Cardiac muscle cell (in vitro differentiated cells and primary cell): ENCODE measurements at regions not wholly inside any gene's neighbourhood (a gene's known extent, or its start where the extent isn't known, plus 50 kb on each side); places are given as distances from the start of the nearest gene placed in this dataset.
"Not testable (repeated sequence)": the region's sequence is repeated elsewhere in the genome, so short reads cannot be mapped to it uniquely, and the experiment has no call there.

ENCODE experiments used
- DNase-seq, 2 donors: peaks; one replicate each; pipeline versions ENCODE4 v3.0.0 to v3.0.0-alpha.2; 2010 to 2017; ENCODE audit warnings: low read depth in 1 of 2, low spot score in 1 of 2
- H3K27ac ChIP-seq: fragments of 200-600 bp; sonication (generic); 2 replicates; pipeline ENCODE4 v1.5.1; 2016
- H3K27me3 ChIP-seq: fragments of 200-600 bp; sonication (generic); 2 replicates; pipeline ENCODE4 v1.6.0; 2016; ENCODE audit warnings: control low read depth
- H3K36me3 ChIP-seq: fragments of 200-600 bp; sonication (generic); 2 replicates; pipeline ENCODE4 v1.5.1; 2016; ENCODE audit warnings: control low read depth
- H3K4me1 ChIP-seq: fragments of 200-600 bp; sonication (generic); 2 replicates; pipeline ENCODE4 v1.8.1; 2017; ENCODE audit warnings: low read depth, mild to moderate bottlenecking, mixed run types
- H3K4me3 ChIP-seq: fragments of 200-600 bp; sonication (generic); 2 replicates; pipeline ENCODE4 v1.5.1; 2016; ENCODE audit warnings: mild to moderate bottlenecking
- H3K9me3 ChIP-seq: fragments of 200-600 bp; sonication (generic); 2 replicates; pipeline ENCODE4 v1.5.1; 2017; ENCODE audit warnings: low read depth, mild to moderate bottlenecking, control low read depth
- CTCF ChIP-seq: IDR thresholded peaks from 2 replicates; pipeline ENCODE4 v1.5.1; 2012; ENCODE audit warnings: low read depth, mild to moderate bottlenecking, low read length

GRCh38 chr7:29637374-29637773 is 73.7 kb downstream of the PRR15 start:
- Histone ChIP-seq H3K36me3 (no peaks in the 10 kb centered on the region), H3K4me3 (no peak overlapping the region), H3K9me3 (no peaks in the 10 kb centered on the region), H3K4me1 (peaks cover 9% of the 10 kb centered on the region), H3K27me3 (no peaks in the 10 kb centered on the region), H3K27ac (no peak overlapping the region)
- DNase-seq, result no peak
- TF ChIP-seq CTCF, result no peak

GRCh38 chr7:29638841-29639240 is 75.2 kb downstream of the PRR15 start:
- H3K4me1 ChIP-seq, H3K9me3 ChIP-seq, H3K36me3 ChIP-seq, H3K4me3 ChIP-seq, H3K27ac ChIP-seq, DNase-seq, H3K27me3 ChIP-seq: not testable (repeated sequence)

GRCh38 chr7:29639386-29639785 is 75.8 kb downstream of the PRR15 start:
- no peak for TF ChIP-seq CTCF
- Histone ChIP-seq H3K9me3 (no peaks in the 10 kb centered on the region), H3K27me3 (no peaks in the 10 kb centered on the region), H3K4me3 (no peak overlapping the region), H3K4me1 (peaks cover 9% of the 10 kb centered on the region), H3K27ac (no peak overlapping the region), H3K36me3 (no peaks in the 10 kb centered on the region)
- no peak for DNase-seq

GRCh38 chr7:29639886-29640595 is 76.4 kb downstream of the PRR15 start:
- peaks cover 9% of the 10 kb centered on the region for H3K4me1 ChIP-seq
- no peaks in the 10 kb centered on the region for H3K27me3 ChIP-seq
- peak overlapping the region; percentile 3 for H3K27ac ChIP-seq
- no peak for DNase-seq
- no peaks in the 10 kb centered on the region for H3K9me3 ChIP-seq
- TF ChIP-seq CTCF, result no peak
- H3K4me3 ChIP-seq, result no peak overlapping the region
- H3K36me3 ChIP-seq, result no peaks in the 10 kb centered on the region

- Histone ChIP-seq H3K27me3 (no peaks in the 10 kb centered on the region), H3K9me3 (no peaks in the 10 kb centered on the region), H3K4me1 (peaks cover 13% of the 10 kb centered on the region), H3K27ac (no peak overlapping the region), H3K36me3 (no peaks in the 10 kb centered on the region), H3K4me3 (no peak overlapping the region)
- no peak for DNase-seq
- TF ChIP-seq CTCF, result no peak
These were observed 78.0 kb downstream of the PRR15 start for GRCh38 chr7:29641651-29642050.

GRCh38 chr7:29642494-29643155 is 79.0 kb downstream of the PRR15 start:
- no peaks in the 10 kb centered on the region for H3K9me3 ChIP-seq
- no peak overlapping the region for H3K27ac ChIP-seq
- peak in 1 of 2 donors; percentile 42 for DNase-seq
- H3K4me1 ChIP-seq, result peaks cover 20% of the 10 kb centered on the region
- no peak overlapping the region for H3K4me3 ChIP-seq
- no peak for TF ChIP-seq CTCF
- no peaks in the 10 kb centered on the region for H3K36me3 ChIP-seq
- H3K27me3 ChIP-seq, result no peaks in the 10 kb centered on the region

GRCh38 chr7:29646116-29646515 is 82.5 kb downstream of the PRR15 start:
- peaks cover 24% of the 10 kb centered on the region for H3K4me1 ChIP-seq
- not testable (repeated sequence) for H3K27me3 ChIP-seq, H3K36me3 ChIP-seq, DNase-seq, H3K9me3 ChIP-seq, H3K4me3 ChIP-seq
- peak overlapping the region; percentile 58 for H3K27ac ChIP-seq
